Fibroblast of villous mesenchyme (primary cell): ENCODE measurements at regions not wholly inside any gene's neighbourhood (a gene's known extent, or its start where the extent isn't known, plus 50 kb on each side); places are given as distances from the start of the nearest gene placed in this dataset.
A peak's percentile ranks its signal among the peaks of the same experiment; 100 is the strongest.

Experiments used
- DNase-seq: peaks from one replicate; pipeline ENCODE4 v3.0.0-alpha.2; 2010; ENCODE audit warnings: low read depth
- H3K4me3 ChIP-seq: 2 replicates; pipeline ENCODE4 v1.5.1; 2011; ENCODE audit warnings: low read depth, mild to moderate bottlenecking, low read length
- TF ChIP-seq, protein P1 (sequence below): IDR thresholded peaks from 2 replicates; pipeline ENCODE4 v1.5.1; 2012; ENCODE audit warnings: low read depth, mild to moderate bottlenecking, low read length; ENCODE audit not compliant: insufficient read depth

GRCh38 chr7:17195576-17195975 is 102.9 kb upstream of the AHR start:
- H3K4me3 ChIP-seq, result no peak overlapping the region
- TF ChIP-seq, protein P1, sequence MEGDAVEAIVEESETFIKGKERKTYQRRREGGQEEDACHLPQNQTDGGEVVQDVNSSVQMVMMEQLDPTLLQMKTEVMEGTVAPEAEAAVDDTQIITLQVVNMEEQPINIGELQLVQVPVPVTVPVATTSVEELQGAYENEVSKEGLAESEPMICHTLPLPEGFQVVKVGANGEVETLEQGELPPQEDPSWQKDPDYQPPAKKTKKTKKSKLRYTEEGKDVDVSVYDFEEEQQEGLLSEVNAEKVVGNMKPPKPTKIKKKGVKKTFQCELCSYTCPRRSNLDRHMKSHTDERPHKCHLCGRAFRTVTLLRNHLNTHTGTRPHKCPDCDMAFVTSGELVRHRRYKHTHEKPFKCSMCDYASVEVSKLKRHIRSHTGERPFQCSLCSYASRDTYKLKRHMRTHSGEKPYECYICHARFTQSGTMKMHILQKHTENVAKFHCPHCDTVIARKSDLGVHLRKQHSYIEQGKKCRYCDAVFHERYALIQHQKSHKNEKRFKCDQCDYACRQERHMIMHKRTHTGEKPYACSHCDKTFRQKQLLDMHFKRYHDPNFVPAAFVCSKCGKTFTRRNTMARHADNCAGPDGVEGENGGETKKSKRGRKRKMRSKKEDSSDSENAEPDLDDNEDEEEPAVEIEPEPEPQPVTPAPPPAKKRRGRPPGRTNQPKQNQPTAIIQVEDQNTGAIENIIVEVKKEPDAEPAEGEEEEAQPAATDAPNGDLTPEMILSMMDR, result no peak
- DNase-seq, result no peak

DNA sequence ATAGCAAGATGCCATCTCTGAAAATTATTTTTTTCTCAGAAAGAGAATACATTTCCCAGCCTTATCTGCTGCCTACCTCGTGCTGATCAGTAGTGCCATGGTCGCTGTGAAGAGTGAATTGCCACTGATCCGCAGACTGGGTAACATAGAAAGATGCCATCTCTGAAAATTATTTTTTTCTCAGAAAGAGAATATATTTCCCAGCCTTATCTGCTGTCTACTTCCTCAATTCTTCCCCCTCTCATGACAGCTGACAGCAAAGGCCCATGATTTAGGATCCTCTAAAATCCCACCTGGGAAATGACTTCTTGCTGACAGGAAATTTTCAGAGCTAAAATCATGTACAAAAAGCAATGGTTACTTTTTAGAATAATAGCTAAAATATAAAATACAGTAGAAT is 92.5 kb upstream of the AHR start:
- TF ChIP-seq, protein P1, result no peak
- H3K4me3 ChIP-seq, result no peak overlapping the region
- no peak for DNase-seq

- H3K4me3 ChIP-seq, result no peak overlapping the region
- TF ChIP-seq, protein P1, result no peak
These were observed 92.0 kb upstream of the AHR start for GRCh38 chr7:17206349-17206905.

GRCh38 chr7:17207220-17207619 is 91.2 kb upstream of the AHR start:
- DNase-seq, result no peak
- TF ChIP-seq, protein P1, result no peak
- no peak overlapping the region for H3K4me3 ChIP-seq

More at GRCh38 chr7:17206349-17206905, 92.0 kb upstream of the AHR start:
- peak; percentile 9 for DNase-seq

DNA sequence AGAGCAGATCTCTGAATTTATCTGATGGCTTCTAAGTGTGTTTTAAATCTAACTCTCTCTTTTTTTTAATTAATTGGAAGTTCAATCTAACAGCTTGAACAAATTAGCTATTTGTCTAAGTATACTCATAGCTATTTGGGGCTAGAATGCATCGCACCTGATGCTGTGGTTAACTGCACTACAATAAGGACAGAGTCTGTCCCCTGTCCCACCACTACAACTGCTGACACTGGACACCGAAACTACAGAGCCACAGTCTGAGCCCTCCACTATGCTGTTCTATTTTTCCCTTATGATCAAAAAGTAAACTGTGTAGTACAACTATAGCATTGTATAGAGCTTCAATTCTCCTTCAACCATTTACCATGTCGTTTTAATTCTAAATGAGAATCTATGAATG is 89.4 kb upstream of the AHR start:
- TF ChIP-seq, protein P1, result no peak
- no peak for DNase-seq
- no peak overlapping the region for H3K4me3 ChIP-seq

DNA sequence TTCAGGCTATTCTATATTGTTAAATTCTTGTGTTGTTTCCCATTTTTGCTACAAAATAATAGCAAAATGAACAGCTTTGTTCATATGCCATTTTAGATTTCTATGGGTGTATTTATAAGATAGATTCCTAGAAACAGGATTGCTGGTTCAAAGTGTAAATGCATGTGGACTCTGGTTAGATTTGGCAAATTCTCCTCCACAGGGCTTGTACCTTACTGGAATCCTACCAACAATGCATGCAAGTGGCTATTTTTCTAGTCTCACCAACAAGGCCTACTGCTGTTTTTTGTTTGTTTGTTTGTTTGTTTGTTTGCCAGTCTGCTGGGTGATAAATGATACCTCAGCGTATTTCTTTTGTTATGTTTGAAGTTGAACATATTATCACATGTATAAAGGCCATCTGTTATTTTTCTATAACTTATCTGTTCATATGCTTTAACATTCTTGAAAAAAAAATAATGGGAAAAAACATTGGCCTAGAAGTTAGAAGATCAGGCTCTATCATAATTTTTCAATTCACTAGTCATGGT is 87.1 kb upstream of the AHR start:
- no peak overlapping the region for H3K4me3 ChIP-seq
- TF ChIP-seq, protein P1, result no peak
- DNase-seq, result no peak

DNA sequence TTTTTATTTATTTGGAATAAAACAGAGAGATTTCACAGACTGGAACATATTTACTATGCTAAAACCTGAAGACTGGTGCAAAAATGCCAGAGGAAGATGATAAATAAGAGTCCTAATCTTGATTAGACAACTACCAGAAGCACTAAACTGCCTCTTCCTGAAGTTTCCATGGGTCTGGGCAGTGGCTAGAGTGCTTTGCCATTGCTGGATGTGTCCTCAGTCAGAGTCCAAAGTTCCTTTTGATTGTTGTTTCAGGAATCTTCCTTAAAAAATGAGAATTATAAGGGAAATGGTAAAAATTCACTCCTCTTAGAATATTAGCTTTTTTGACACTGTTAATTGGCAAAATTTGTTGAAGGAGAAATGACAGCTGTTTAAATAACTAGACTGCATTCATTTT is 86.3 kb upstream of the AHR start:
- DNase-seq, result no peak
- TF ChIP-seq, protein P1, result no peak
- H3K4me3 ChIP-seq, result no peak overlapping the region
